Fibroblast of lung (primary cell): ENCODE measurements at regions not wholly inside any gene's neighbourhood (a gene's known extent, or its start where the extent isn't known, plus 50 kb on each side); places are given as distances from the start of the nearest gene placed in this dataset.

Source experiments
- DNase-seq, 2 donors: peaks; one replicate each; pipeline versions ENCODE4 v3.0.0 to v3.0.0-alpha.2; 2010; ENCODE audit warnings: low read depth in 2 of 2
- H2AFZ ChIP-seq: 2 replicates; pipeline ENCODE4 v1.5.1; 2012; ENCODE audit warnings: low read length, control low read depth, inconsistent platforms
- H3K27ac ChIP-seq: 2 replicates; pipeline ENCODE4 v1.5.1; 2011; ENCODE audit warnings: low read length, control low read depth; ENCODE audit not compliant: insufficient read depth
- H3K27me3 ChIP-seq: 2 replicates; pipeline ENCODE4 v1.5.1; 2011; ENCODE audit warnings: mild to moderate bottlenecking, low read length; ENCODE audit not compliant: control insufficient read depth, insufficient read depth
- H3K36me3 ChIP-seq: 2 replicates; pipeline ENCODE4 v1.5.1; 2011; ENCODE audit warnings: low read length; ENCODE audit not compliant: control insufficient read depth, insufficient read depth
- H3K4me1 ChIP-seq: 2 replicates; pipeline ENCODE4 v1.5.1; 2011; ENCODE audit warnings: low read length; ENCODE audit not compliant: control insufficient read depth, insufficient read depth; ENCODE audit errors: extremely low read depth
- H3K4me2 ChIP-seq: 2 replicates; pipeline ENCODE4 v1.5.1; 2011; ENCODE audit warnings: low read length, control low read depth; ENCODE audit not compliant: insufficient read depth; ENCODE audit errors: extremely low read depth
- H3K4me3 ChIP-seq, 4 experiments: fragments of 200-600 bp in 1 of 4; sonication (generic) in 1 of 4; replicated peaks in 1 of 4; 2 replicates each; pipeline ENCODE4 v1.5.1; 2011 to 2016; ENCODE audit warnings: low read length in 4 of 4, low read depth in 3 of 4, mild to moderate bottlenecking in 3 of 4, control low read depth in 2 of 4, inconsistent platforms in 1 of 4, mixed read lengths in 1 of 4; ENCODE audit not compliant: insufficient read depth in 1 of 4; ENCODE audit errors: control extremely low read depth in 1 of 4
- H3K79me2 ChIP-seq: 2 replicates; pipeline ENCODE4 v1.5.1; 2012; ENCODE audit warnings: mild to moderate bottlenecking, low read length, inconsistent platforms; ENCODE audit not compliant: control insufficient read depth, insufficient read depth
- H3K9ac ChIP-seq: 2 replicates; pipeline ENCODE4 v1.5.1; 2011; ENCODE audit warnings: mild to moderate bottlenecking, low read length, control low read depth; ENCODE audit not compliant: insufficient read depth
- H3K9me3 ChIP-seq: 2 replicates; pipeline ENCODE4 v1.5.1; 2012; ENCODE audit warnings: low read depth, low read length; ENCODE audit not compliant: control insufficient read depth, insufficient read depth
- H4K20me1 ChIP-seq: 2 replicates; pipeline ENCODE4 v1.5.1; 2011; ENCODE audit warnings: low read length; ENCODE audit not compliant: control insufficient read depth, insufficient read depth; ENCODE audit errors: extremely low read depth
- CTCF ChIP-seq, 2 donors: IDR thresholded peaks in 1 of 2; conservative IDR thresholded peaks in 1 of 2; 1 replicate in 1 of 2; 2 replicates in 1 of 2; pipeline ENCODE4 v1.5.1; 2011 to 2012; ENCODE audit warnings: low read length in 2 of 2, control low read depth in 1 of 2, inconsistent platforms in 1 of 2, low read depth in 1 of 2, mild to moderate bottlenecking in 1 of 2
- EZH2 ChIP-seq: IDR thresholded peaks from 2 replicates; pipeline ENCODE4 v1.5.1; 2012; ENCODE audit warnings: low read length, control low read depth, mild to moderate bottlenecking; ENCODE audit errors: missing control alignments

GRCh38 chrX:39144323-39144722 is 343.1 kb downstream of the MID1IP1 start:
- H3K4me2 ChIP-seq, result no peak overlapping the region
- H3K4me1 ChIP-seq, result no peaks in the 10 kb centered on the region
- no peak for DNase-seq
- no peak for TF ChIP-seq EZH2
- no peak for TF ChIP-seq CTCF (conservative IDR thresholded peaks at IDR 0.05 in 1 of 2, IDR thresholded peaks at IDR 0.05 in 1 of 2; ENCODE audit: low read depth in 1 of 2, low read length in 2 of 2)
- no peaks in the 10 kb centered on the region for H3K27me3 ChIP-seq
- no peaks in the 10 kb centered on the region for H3K9me3 ChIP-seq
- no peak overlapping the region for H3K27ac ChIP-seq
- no peak overlapping the region for H3K4me3 ChIP-seq
- no peaks in the 10 kb centered on the region for H4K20me1 ChIP-seq
- H2AFZ ChIP-seq, result no peak overlapping the region
- H3K79me2 ChIP-seq, result no peaks in the 10 kb centered on the region
- no peak overlapping the region for H3K9ac ChIP-seq
- H3K36me3 ChIP-seq, result no peaks in the 10 kb centered on the region

- Histone ChIP-seq H3K4me2 (no peak overlapping the region), H3K27ac (no peak overlapping the region), H3K4me3 (no peak overlapping the region), H3K27me3 (no peaks in the 10 kb centered on the region), H3K9me3 (no peaks in the 10 kb centered on the region), H3K36me3 (no peaks in the 10 kb centered on the region), H2AFZ (no peak overlapping the region), H3K9ac (no peak overlapping the region), H4K20me1 (no peaks in the 10 kb centered on the region), H3K79me2 (no peaks in the 10 kb centered on the region), H3K4me1 (no peaks in the 10 kb centered on the region)
- TF ChIP-seq EZH2, result no peak
- TF ChIP-seq CTCF (conservative IDR thresholded peaks at IDR 0.05 in 1 of 2, IDR thresholded peaks at IDR 0.05 in 1 of 2; ENCODE audit: low read depth in 1 of 2, low read length in 2 of 2), result no peak
- DNase-seq, result no peak
These were observed 343.7 kb downstream of the MID1IP1 start for GRCh38 chrX:39144956-39145355.

GRCh38 chrX:39145859-39146258 is 344.6 kb downstream of the MID1IP1 start:
- Histone ChIP-seq H3K4me2 (no peak overlapping the region), H3K36me3 (no peaks in the 10 kb centered on the region), H3K4me3 (no peak overlapping the region), H3K9me3 (no peaks in the 10 kb centered on the region), H2AFZ (no peak overlapping the region), H3K4me1 (no peaks in the 10 kb centered on the region), H3K27me3 (no peaks in the 10 kb centered on the region), H3K9ac (no peak overlapping the region), H3K27ac (no peak overlapping the region), H4K20me1 (no peaks in the 10 kb centered on the region), H3K79me2 (no peaks in the 10 kb centered on the region)
- DNase-seq, result no peak
- TF ChIP-seq CTCF (conservative IDR thresholded peaks at IDR 0.05 in 1 of 2, IDR thresholded peaks at IDR 0.05 in 1 of 2; ENCODE audit: low read depth in 1 of 2, low read length in 2 of 2) (no peak), EZH2 (no peak)
